BJ (cell line): ENCODE measurements at regions not wholly inside any gene's neighbourhood (a gene's known extent, or its start where the extent isn't known, plus 50 kb on each side); places are given as distances from the start of the nearest gene placed in this dataset.

Experiments
- CTCF ChIA-PET: fragments of 350-600 bp; formaldehyde crosslinking; extraction: SDS; loops from one replicate; lab custom pipeline; 2021; ENCODE audit warnings: antibody characterized with exemption, inconsistent platforms; lab: Yijun Ruan, JAX
- POLR2A ChIA-PET: fragments of 300-600 bp; sonication (Branson Sonifier 250); formaldehyde crosslinking; extraction: SDS; loops from one replicate; lab custom pipeline; 2021; ENCODE audit warnings: antibody characterized with exemption; lab: Charles Lee
- DNase-seq: peaks from one replicate; pipeline ENCODE4 v3.0.0-alpha.2; 2011; ENCODE audit warnings: low read depth
- H3K27me3 ChIP-seq: 2 replicates; pipeline ENCODE4 v1.6.0; 2011; ENCODE audit warnings: low read length; ENCODE audit not compliant: control insufficient read depth, insufficient read depth
- H3K36me3 ChIP-seq: 2 replicates; pipeline ENCODE4 v1.5.1; 2011; ENCODE audit warnings: low read length; ENCODE audit not compliant: control insufficient read depth, insufficient read depth
- H3K4me3 ChIP-seq: 2 replicates; pipeline ENCODE4 v1.5.1; 2011; ENCODE audit warnings: low read depth, mild to moderate bottlenecking, control low read depth, low read length
- TF ChIP-seq, protein P1 (sequence below): IDR thresholded peaks from 2 replicates; pipeline ENCODE4 v1.5.1; 2011; ENCODE audit warnings: low read depth, mild to moderate bottlenecking, control low read depth, inconsistent platforms, low read length, moderate library complexity; ENCODE audit not compliant: insufficient read depth

DNA sequence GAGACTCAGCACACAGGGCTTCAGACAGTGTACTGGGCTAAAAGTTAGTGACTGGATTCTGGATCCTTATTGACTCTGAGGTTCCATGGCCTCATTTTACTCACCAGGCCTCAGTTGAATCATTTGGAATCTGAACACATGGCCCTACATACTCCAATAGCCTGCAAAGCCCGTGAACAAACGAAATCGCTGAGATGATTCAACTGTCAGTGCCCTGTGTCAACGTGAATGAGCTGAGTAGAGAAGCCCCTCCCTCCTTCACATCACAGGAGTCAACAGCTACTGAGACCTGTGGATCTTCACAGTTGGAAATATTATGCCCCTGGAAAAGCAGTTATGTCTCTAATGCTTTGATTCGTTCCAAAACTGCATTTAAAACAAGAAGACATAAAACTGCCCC is 429.3 kb downstream of the GADD45G start:
- no peaks in the 10 kb centered on the region for H3K27me3 ChIP-seq
- no peak for DNase-seq
- TF ChIP-seq, protein P1, sequence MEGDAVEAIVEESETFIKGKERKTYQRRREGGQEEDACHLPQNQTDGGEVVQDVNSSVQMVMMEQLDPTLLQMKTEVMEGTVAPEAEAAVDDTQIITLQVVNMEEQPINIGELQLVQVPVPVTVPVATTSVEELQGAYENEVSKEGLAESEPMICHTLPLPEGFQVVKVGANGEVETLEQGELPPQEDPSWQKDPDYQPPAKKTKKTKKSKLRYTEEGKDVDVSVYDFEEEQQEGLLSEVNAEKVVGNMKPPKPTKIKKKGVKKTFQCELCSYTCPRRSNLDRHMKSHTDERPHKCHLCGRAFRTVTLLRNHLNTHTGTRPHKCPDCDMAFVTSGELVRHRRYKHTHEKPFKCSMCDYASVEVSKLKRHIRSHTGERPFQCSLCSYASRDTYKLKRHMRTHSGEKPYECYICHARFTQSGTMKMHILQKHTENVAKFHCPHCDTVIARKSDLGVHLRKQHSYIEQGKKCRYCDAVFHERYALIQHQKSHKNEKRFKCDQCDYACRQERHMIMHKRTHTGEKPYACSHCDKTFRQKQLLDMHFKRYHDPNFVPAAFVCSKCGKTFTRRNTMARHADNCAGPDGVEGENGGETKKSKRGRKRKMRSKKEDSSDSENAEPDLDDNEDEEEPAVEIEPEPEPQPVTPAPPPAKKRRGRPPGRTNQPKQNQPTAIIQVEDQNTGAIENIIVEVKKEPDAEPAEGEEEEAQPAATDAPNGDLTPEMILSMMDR, result no peak
- CTCF ChIA-PET, result no interaction called here
- POLR2A ChIA-PET, result no interaction called here
- no peak overlapping the region for H3K4me3 ChIP-seq
- H3K36me3 ChIP-seq, result no peaks in the 10 kb centered on the region

DNA sequence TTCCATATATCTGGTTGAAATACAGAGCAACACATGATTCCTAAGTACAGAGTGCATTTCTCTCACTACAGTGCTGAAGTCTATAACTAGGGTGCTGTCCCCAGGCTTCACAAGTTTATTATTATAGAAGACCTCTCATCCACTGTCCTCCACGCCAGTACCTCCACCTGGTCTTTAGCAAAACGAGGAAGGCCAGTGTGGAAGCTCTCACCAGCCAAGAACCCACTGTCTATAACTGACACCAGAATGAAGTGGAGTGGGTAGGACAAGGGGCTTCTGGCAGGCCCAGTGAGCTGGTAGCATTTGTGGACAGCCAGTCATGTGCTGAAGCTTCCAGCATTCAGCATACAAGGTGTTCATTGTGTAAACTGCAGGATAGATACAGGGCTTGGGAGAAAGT is 430.7 kb downstream of the GADD45G start:
- Histone ChIP-seq H3K27me3 (no peaks in the 10 kb centered on the region), H3K36me3 (no peaks in the 10 kb centered on the region), H3K4me3 (no peak overlapping the region)
- TF ChIP-seq, protein P1, result no peak
- CTCF ChIA-PET, result no interaction called here
- DNase-seq, result no peak
- POLR2A ChIA-PET, result no interaction called here

DNA sequence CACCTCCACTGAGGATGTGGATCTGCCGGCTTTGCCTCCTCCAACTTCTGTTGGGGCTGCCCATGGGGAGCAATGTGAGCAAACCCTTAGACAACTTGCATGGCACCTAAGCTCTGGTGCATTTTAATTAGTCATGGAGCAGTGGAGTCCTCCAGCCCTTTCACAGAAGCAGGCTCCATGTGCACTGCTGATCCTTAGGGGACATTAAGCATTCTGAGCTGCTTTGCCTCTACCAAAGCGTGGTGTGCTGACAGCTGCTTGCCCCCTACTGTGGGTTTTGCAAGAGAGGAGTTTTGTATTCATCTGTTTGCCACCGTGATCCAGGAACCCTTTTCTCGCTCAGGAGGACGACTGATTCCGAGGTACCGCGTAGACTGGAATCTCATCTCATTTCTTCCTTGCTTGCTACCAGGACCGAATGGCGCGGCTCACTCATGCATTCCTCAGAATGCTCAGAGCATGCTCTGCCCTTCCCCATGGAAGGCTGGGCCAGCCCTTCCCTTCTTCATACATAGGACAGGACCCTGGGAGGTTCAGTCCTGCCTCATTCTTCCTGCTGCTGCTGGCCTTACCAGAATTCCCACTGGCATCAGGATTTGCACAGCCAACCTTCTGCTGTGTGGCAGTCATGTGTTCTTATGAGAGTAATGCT is 432.5 kb downstream of the GADD45G start:
- ChIA-PET CTCF (no interaction called here), POLR2A (no interaction called here)
- Histone ChIP-seq H3K4me3 (no peak overlapping the region), H3K27me3 (no peaks in the 10 kb centered on the region), H3K36me3 (no peaks in the 10 kb centered on the region)
- DNase-seq, result no peak
- TF ChIP-seq, protein P1, result no peak

DNA sequence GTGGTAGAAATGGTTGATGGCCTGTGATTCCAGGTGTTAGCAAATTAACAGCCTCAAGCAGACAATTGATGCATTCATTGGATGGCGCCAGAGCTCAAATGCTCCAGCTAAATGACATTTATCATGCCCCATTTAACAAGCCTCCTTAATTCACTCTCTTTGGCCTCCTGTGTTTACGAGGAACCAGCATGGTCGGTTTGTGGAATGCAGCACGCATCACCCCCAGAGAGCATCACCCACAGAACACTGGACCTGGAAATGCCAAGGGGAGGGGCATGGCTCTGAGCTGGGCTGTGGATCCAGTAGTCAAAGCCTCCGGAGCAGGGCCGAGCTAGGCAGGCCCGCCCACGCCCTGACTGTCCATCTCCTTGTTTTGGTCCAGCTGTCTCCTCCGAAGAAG is 434.0 kb downstream of the GADD45G start:
- DNase-seq, result no peak
- POLR2A ChIA-PET, result no interaction called here
- no peaks in the 10 kb centered on the region for H3K36me3 ChIP-seq
- no peak overlapping the region for H3K4me3 ChIP-seq
- CTCF ChIA-PET, result no interaction called here
- no peaks in the 10 kb centered on the region for H3K27me3 ChIP-seq
- TF ChIP-seq, protein P1, result no peak

DNA sequence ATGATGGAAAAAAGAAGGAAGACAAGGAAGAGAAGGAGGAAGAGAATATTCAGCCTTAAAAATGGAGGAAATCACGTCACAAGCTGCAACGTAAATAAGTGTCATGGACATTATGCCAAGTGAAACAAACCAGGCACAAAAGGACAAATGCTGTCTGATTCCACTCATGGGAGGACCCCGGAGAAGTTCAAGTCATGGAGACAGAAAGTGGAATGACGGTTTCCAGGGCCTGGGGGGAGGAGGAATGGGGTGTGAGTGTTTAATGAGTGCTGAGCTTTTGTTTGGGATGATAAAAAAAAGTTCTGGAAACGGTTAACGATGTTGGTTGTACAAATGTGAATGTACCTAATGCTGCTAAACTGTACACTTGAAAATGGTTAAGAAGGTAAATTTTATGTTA is 439.5 kb downstream of the GADD45G start:
- Histone ChIP-seq H3K4me3 (no peak overlapping the region), H3K36me3 (no peaks in the 10 kb centered on the region), H3K27me3 (no peaks in the 10 kb centered on the region)
- ChIA-PET CTCF (interaction anchor here (1.1 kb wide), 1 partner anchor 11 kb away, joined by 3 read pairs; no protein-coding TSS in a partner anchor), POLR2A (no interaction called here)
- DNase-seq, result no peak
- TF ChIP-seq, protein P1, result no peak
